Loucy (cell line): ENCODE measurements at regions not wholly inside any gene's neighbourhood (a gene's known extent, or its start where the extent isn't known, plus 50 kb on each side); places are given as distances from the start of the nearest gene placed in this dataset.
"Not testable (repeated sequence)": the region's sequence is repeated elsewhere in the genome, so short reads cannot be mapped to it uniquely, and the experiment has no call there.

Experiments used
- H2AFZ ChIP-seq: fragments of 200-600 bp; sonication (generic); 2 replicates; pipeline ENCODE4 v1.6.0; 2016; ENCODE audit warnings: antibody characterized with exemption, mild to moderate bottlenecking, low read length, moderate library complexity
- H3F3A ChIP-seq: fragments of 200-600 bp; 2 replicates; pipeline ENCODE4 v1.6.0; 2016; ENCODE audit warnings: antibody characterized with exemption, low read depth, mild to moderate bottlenecking
- H3K27me3 ChIP-seq: fragments of 200-600 bp; sonication (generic); 2 replicates; pipeline ENCODE4 v1.6.1; 2014; ENCODE audit warnings: low read length, mild to moderate bottlenecking; ENCODE audit not compliant: insufficient read depth, poor library complexity, severe bottlenecking
- H3K36me3 ChIP-seq: fragments of 200-600 bp; sonication (generic); 2 replicates; pipeline ENCODE4 v1.6.1; 2016; ENCODE audit warnings: low read length; ENCODE audit not compliant: insufficient read depth
- H3K4me1 ChIP-seq: fragments of 200-600 bp; sonication (generic); 2 replicates; pipeline ENCODE4 v1.5.1; 2014; ENCODE audit warnings: low read length, mild to moderate bottlenecking; ENCODE audit not compliant: insufficient read depth, poor library complexity, severe bottlenecking
- H3K4me2 ChIP-seq: fragments of 200-600 bp; sonication (generic); 2 replicates; pipeline ENCODE4 v1.6.0; 2014; ENCODE audit warnings: antibody characterized with exemption, low read length, low read depth, mild to moderate bottlenecking; ENCODE audit not compliant: poor library complexity, severe bottlenecking
- H3K4me3 ChIP-seq: fragments of 200-600 bp; sonication (generic); 2 replicates; pipeline ENCODE4 v1.5.1; 2014; ENCODE audit warnings: low read length, mild to moderate bottlenecking, mixed read lengths; ENCODE audit not compliant: poor library complexity, severe bottlenecking
- H3K79me2 ChIP-seq: fragments of 200-600 bp; sonication (generic); 2 replicates; pipeline ENCODE4 v1.6.1; 2014; ENCODE audit warnings: low read length; ENCODE audit not compliant: insufficient read depth
- H3K9ac ChIP-seq: fragments of 200-600 bp; sonication (generic); 2 replicates; pipeline ENCODE4 v1.6.0; 2014; ENCODE audit warnings: mild to moderate bottlenecking, low read depth, low read length, moderate library complexity; ENCODE audit not compliant: poor library complexity, severe bottlenecking
- H3K9me2 ChIP-seq: fragments of 200-600 bp; sonication (generic); replicated peaks from 2 replicates; pipeline ENCODE4 v1.6.1; 2016; ENCODE audit warnings: low read depth, low read length, mixed read lengths
- H3K9me3 ChIP-seq: fragments of 200-600 bp; sonication (generic); 2 replicates; pipeline ENCODE4 v1.6.1; 2014; ENCODE audit warnings: mild to moderate bottlenecking, antibody characterized with exemption, low read length, low read depth; ENCODE audit not compliant: insufficient read depth
- H4K20me1 ChIP-seq: fragments of 200-600 bp; sonication (generic); 2 replicates; pipeline ENCODE4 v1.6.0; 2014; ENCODE audit warnings: antibody characterized with exemption, low read length, mild to moderate bottlenecking; ENCODE audit not compliant: insufficient read depth, poor library complexity, severe bottlenecking
- EZH2phosphoT487 ChIP-seq: fragments of 200-600 bp; IDR thresholded peaks from 2 replicates; pipeline ENCODE4 v1.6.1; 2018; ENCODE audit warnings: antibody characterized with exemption, mild to moderate bottlenecking, moderate library complexity, borderline replicate concordance
- TF ChIP-seq, protein P1 (sequence below): fragments of 200-600 bp; sonication (generic); conservative IDR thresholded peaks from 2 replicates; pipeline ENCODE4 v1.5.1; 2014; ENCODE audit warnings: mild to moderate bottlenecking, antibody characterized with exemption, low read length

DNA sequence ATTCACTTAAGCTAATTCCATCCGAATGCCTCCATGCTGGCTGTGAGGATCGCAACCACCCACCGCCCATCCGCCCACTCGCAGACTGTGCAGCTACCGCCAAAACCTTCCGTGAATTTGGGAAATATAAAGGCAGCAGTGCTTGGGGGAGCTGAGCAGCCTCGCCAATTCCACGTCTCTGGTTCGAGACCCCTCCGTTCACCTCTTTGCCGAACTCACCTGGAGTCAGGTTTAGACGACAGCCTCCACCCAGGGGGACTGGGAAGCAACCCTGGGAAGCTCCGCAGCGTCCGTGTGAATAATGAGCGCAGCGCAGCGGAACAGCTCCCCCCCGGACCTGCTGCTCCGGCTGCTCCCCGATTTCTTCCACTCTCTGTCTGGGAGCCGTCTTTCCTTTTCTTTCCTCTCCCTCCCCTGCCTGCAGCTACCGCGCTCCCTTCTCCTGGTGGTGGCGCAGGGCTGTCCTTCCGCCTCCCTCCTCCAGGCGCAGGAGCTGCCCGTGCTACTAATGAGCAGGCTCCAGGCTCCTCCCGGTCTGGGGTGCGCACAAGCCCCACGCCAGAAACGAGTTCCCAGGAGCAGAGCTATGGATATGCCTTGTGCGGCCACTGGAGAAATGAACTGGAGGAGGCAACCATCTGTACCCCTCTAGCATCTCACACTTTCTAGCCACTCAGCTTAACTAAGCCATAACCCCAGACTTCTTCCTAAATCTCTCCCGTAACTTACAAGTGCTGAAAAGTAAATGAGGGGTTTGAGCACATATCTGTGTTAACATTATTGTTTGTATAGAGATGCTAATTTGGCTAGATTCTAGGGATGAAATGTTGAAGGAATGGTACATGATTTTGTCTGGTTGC is 107.3 kb downstream of the XKR3 start:
- Histone ChIP-seq H3K79me2 (no peaks in the 10 kb centered on the region), H3K4me1 (peaks cover 17% of the 10 kb centered on the region), H3K9me2 (no peaks in the 10 kb centered on the region), H3K9ac (no peak overlapping the region), H3K27me3 (no peaks in the 10 kb centered on the region), H3K4me3 (no peak overlapping the region), H3F3A (no peaks in the 10 kb centered on the region), H4K20me1 (no peaks in the 10 kb centered on the region), H3K4me2 (no peak overlapping the region), H2AFZ (no peak overlapping the region), H3K9me3 (no peaks in the 10 kb centered on the region), H3K36me3 (no peaks in the 10 kb centered on the region)
- TF ChIP-seq, protein P1, sequence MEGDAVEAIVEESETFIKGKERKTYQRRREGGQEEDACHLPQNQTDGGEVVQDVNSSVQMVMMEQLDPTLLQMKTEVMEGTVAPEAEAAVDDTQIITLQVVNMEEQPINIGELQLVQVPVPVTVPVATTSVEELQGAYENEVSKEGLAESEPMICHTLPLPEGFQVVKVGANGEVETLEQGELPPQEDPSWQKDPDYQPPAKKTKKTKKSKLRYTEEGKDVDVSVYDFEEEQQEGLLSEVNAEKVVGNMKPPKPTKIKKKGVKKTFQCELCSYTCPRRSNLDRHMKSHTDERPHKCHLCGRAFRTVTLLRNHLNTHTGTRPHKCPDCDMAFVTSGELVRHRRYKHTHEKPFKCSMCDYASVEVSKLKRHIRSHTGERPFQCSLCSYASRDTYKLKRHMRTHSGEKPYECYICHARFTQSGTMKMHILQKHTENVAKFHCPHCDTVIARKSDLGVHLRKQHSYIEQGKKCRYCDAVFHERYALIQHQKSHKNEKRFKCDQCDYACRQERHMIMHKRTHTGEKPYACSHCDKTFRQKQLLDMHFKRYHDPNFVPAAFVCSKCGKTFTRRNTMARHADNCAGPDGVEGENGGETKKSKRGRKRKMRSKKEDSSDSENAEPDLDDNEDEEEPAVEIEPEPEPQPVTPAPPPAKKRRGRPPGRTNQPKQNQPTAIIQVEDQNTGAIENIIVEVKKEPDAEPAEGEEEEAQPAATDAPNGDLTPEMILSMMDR, result no peak
- TF ChIP-seq EZH2phosphoT487, result no peak

DNA sequence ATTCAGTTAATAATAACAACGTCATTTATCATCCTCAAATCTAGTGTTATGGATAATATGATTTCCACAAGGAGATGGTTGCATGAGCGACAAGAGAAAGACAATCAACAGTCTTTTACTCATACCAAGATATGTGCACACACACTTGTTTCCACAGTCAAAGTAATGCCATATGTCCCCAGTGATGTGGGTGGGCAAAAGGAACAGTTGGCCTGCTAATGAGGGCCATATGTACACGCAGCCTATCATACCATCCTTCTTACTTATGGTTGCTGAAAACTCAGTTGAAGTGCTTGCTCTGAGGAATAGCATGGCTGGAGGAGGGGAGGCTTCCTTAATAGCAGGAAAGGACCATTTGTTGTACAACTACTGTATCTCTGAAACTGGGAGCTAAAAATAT is 110.6 kb downstream of the XKR3 start:
- not testable (repeated sequence) for H3K9me3 ChIP-seq, H2AFZ ChIP-seq, H3F3A ChIP-seq, H3K79me2 ChIP-seq, H3K9me2 ChIP-seq, H3K9ac ChIP-seq, H3K4me2 ChIP-seq, H4K20me1 ChIP-seq, H3K4me1 ChIP-seq, H3K4me3 ChIP-seq, H3K36me3 ChIP-seq, H3K27me3 ChIP-seq

DNA sequence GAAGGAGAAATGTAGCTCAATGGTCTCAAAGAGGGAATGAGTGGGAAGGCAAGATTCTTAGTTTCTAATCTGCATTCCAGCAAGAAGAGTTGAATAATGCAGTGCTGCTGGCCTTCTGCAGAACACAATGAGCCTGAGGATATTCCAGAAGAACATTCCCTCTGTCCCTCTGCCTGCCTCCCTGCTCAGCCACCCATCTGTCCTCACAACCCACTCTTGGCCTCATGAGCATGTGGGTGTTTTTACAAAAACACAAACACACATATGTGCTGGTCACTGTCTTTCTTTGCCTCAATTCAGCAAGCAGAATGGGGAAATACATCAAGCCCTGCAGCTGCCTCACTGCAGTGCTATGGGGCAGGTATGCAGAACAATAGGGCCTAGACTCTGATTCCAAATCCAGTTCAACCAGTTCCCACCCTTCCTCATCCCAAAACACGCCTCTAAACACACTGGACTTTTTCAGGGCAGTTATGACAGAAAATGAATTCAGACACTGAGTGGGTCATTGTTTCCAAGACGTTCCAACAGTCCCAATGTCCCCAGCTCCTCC is 109.8 kb upstream of the CCT8L2 start:
- H3F3A ChIP-seq, H3K79me2 ChIP-seq, H3K9me2 ChIP-seq, H3K4me1 ChIP-seq, H3K4me2 ChIP-seq, H3K27me3 ChIP-seq, H3K4me3 ChIP-seq, H2AFZ ChIP-seq, H3K36me3 ChIP-seq, H4K20me1 ChIP-seq, H3K9ac ChIP-seq, H3K9me3 ChIP-seq: not testable (repeated sequence)

DNA sequence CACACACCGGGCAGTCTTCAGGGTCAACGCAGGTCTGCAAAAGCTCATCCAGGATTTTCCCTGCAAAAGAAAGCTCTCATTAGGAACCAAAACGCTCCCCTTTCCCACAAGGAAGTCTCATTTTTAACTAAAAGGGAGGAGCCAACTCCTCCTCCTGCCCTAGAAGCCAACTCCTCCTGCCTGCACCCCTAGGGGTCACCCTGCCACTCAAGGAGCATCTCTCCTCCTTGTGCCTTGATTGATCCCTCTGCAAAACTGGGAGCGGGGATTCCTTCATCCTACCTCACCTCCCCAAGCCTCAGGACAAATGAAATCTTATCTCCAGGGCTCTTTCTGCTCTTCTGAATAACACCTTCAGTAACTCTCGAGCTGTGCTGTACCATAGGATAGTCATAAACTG is 107.8 kb upstream of the CCT8L2 start:
- H3K36me3 ChIP-seq, H3K4me2 ChIP-seq, H3K9me2 ChIP-seq, H3K4me1 ChIP-seq, H3F3A ChIP-seq, H3K27me3 ChIP-seq, H3K79me2 ChIP-seq, H2AFZ ChIP-seq, H3K9me3 ChIP-seq, H4K20me1 ChIP-seq, H3K9ac ChIP-seq, H3K4me3 ChIP-seq: not testable (repeated sequence)
